Rectal smooth muscle tissue (tissue), 1 donor: ENCODE measurements at regions not wholly inside any gene's neighbourhood (a gene's known extent, or its start where the extent isn't known, plus 50 kb on each side); places are given as distances from the start of the nearest gene placed in this dataset.

ENCODE experiments used
- H3K27ac ChIP-seq: one replicate; pipeline ENCODE4 v1.7.0; 2013; ENCODE audit warnings: low read depth, low read length, inconsistent platforms
- H3K27me3 ChIP-seq: one replicate; pipeline ENCODE4 v1.7.0; 2013; ENCODE audit warnings: low read length; ENCODE audit not compliant: control insufficient read depth, insufficient read depth
- H3K36me3 ChIP-seq: one replicate; pipeline ENCODE4 v1.7.0; 2013; ENCODE audit warnings: low read length; ENCODE audit not compliant: control insufficient read depth, insufficient read depth
- H3K4me1 ChIP-seq: one replicate; pipeline ENCODE4 v1.7.0; 2013; ENCODE audit warnings: low read length; ENCODE audit not compliant: control insufficient read depth, insufficient read depth
- H3K4me3 ChIP-seq: one replicate; pipeline ENCODE4 v1.7.0; 2013; ENCODE audit warnings: low read length
- H3K9ac ChIP-seq: one replicate; pipeline ENCODE4 v1.7.0; 2013; ENCODE audit warnings: low read length

DNA sequence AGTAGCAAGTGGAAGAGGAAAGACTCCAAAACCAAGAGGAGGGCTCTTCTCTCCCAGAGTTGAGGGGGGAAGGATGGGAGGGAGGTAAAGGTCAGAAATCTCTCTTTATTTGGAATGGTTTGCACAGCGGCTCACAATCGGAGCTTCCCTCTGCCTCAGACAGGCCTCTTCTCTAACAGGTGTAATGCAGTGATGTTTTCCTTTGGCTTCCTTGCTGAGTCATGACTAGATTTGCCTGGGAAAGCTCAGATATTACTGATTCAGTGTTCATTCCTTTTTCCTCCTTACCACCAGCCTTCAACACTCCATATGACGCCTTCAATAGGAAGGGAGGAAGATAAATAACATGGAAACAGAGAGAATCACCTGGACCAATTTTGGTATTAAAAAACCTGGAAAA lies 136.6 kb downstream of the RNF152 start:
- Histone ChIP-seq H3K27ac (no peak overlapping the region), H3K4me3 (no peak overlapping the region), H3K4me1 (no peaks in the 10 kb centered on the region)

DNA sequence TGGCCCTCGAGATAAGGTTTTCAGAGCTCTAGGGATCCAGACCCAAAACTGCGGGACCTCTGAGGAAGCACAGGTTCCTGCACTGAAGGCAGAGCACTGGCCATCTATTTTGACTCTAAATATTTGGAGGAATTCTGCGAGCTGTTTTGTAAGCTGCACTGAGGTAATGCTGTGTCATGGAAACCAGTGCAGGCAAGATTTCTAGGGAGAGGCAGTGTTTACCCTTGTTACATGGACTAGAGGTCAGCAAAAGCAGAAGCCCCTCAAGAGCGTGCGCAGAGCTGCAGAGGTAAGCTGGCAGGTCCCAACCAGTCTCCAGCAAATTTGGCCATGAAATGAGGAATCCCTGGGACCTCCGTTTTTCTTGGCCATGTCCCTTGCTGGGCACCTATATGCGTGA lies 137.3 kb downstream of the RNF152 start:
- no peaks in the 10 kb centered on the region for H3K4me1 ChIP-seq
- no peak overlapping the region for H3K9ac ChIP-seq
- H3K27ac ChIP-seq = no peak overlapping the region

More for the DNA sequence above, 136.6 kb downstream of the RNF152 start:
- H3K27me3 ChIP-seq = no peaks in the 10 kb centered on the region
- H3K36me3 ChIP-seq = no peaks in the 10 kb centered on the region
- H3K9ac ChIP-seq = no peak overlapping the region

DNA sequence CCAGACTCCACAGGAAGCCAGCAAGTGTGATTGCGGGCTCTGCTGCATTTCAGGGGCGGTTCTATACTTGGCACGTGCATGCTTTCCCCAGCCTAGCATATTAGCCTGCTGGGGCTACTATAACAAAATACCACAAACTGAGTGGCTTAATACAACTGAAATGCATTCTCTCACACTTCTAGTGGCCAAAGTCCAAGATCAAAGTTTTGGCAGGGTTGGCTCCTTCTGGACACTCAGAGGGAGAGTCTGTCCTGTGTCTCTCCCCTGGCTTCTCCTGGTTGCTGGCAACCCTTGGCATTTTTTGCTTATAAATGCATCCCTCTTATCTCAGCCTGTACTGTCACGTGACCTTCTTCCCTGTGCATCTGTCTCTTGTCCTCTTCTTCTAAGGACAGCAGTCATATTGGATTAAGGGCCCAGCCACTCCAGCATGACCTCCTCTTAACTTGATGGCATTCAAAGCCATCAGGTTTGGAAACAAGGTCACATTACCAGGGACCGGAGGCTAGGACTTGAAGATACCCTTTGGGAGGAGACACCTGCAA lies 138.7 kb downstream of the RNF152 start:
- Histone ChIP-seq H3K36me3 (no peaks in the 10 kb centered on the region), H3K4me1 (no peaks in the 10 kb centered on the region), H3K4me3 (no peak overlapping the region), H3K27me3 (no peaks in the 10 kb centered on the region), H3K27ac (no peak overlapping the region), H3K9ac (no peak overlapping the region)

More for the DNA sequence above, 137.3 kb downstream of the RNF152 start:
- H3K36me3 ChIP-seq = no peaks in the 10 kb centered on the region
- H3K27me3 ChIP-seq = no peaks in the 10 kb centered on the region
- no peak overlapping the region for H3K4me3 ChIP-seq

DNA sequence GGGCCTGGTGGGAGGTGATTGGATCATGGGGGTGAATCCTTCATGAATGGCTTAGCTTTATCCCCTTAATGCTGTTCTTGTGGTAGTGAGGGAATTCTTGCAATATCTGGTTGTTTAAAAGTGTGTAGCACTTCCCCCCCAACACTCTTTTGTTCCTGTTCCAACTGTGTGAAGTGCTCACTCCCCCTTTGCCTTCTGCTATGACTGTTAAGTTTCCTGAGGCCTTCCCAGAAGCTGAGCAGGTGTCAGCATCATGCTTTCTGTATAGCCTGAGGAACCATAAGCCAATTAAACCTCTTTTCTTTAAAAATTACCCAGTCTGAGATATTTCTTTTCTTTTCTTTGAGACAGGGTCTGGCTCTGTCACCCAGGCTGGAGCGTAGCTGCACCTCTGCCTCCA lies 139.4 kb downstream of the RNF152 start:
- H3K36me3 ChIP-seq = no peaks in the 10 kb centered on the region
- H3K9ac ChIP-seq = no peak overlapping the region
- H3K27ac ChIP-seq = no peak overlapping the region
- no peaks in the 10 kb centered on the region for H3K27me3 ChIP-seq
- no peaks in the 10 kb centered on the region for H3K4me1 ChIP-seq
- no peak overlapping the region for H3K4me3 ChIP-seq

DNA sequence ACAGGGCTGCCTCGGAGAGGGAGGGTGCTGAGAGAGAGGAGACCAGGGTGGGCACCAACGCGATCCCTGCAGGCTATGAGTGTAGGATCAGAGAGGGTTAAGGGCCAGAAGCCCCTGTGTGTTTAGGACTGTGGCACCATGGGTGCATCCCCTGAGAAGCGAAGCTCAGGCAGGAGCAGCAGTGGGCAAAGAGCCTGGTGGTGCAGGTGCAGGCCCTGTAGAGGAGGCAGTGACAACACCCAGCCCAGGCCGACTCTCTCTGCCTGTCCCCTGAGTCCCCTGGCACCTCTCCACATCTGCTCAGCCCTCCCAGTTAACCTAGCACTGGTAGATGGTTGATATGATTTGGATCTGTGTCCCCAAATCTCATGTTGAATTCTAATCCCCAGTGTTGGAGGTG lies 139.8 kb downstream of the RNF152 start:
- Histone ChIP-seq H3K36me3 (no peaks in the 10 kb centered on the region), H3K27ac (no peak overlapping the region), H3K27me3 (no peaks in the 10 kb centered on the region), H3K4me1 (no peaks in the 10 kb centered on the region), H3K9ac (no peak overlapping the region), H3K4me3 (no peak overlapping the region)

DNA sequence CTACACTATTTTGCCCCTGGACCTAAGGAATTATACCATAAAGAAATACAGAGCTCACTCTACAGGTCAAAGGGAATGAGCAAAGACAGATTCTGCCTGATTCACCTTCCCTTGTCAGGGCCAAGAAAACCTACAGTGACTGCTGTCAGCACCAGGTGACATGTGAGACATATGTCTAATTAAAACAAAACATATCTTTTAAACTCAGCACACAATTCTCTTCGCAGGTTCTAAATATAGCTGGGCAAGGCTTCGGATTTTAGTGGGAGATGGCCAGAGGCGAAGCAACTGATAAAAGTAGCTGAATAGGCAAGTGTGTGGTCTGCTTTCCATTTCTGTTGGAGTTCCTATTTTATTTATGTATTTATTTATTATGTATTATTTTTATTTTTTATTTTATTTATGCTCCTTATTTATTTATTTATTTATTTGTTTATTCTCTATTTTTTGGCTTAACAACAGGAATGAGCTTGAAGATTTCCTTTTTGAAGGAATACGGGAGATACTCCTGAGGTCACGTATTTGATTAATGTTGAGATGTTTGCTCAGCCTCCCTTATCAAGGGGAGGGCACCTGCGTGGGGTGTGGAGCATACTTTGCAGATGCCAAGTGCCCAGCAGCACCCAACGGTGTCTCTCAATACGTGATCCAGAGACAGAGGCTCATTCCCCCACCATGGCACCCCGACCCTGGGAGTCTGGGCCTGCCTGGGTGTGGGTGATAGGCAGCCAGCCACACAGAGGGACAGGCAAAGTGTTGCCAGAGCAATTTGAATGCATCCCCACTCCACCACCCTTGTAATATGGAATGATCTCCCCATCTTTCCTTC lies 141.8 kb downstream of the RNF152 start:
- no peaks in the 10 kb centered on the region for H3K36me3 ChIP-seq
- no peak overlapping the region for H3K9ac ChIP-seq
- no peak overlapping the region for H3K4me3 ChIP-seq
- H3K27ac ChIP-seq = no peak overlapping the region
- no peaks in the 10 kb centered on the region for H3K4me1 ChIP-seq
- H3K27me3 ChIP-seq = no peaks in the 10 kb centered on the region

DNA sequence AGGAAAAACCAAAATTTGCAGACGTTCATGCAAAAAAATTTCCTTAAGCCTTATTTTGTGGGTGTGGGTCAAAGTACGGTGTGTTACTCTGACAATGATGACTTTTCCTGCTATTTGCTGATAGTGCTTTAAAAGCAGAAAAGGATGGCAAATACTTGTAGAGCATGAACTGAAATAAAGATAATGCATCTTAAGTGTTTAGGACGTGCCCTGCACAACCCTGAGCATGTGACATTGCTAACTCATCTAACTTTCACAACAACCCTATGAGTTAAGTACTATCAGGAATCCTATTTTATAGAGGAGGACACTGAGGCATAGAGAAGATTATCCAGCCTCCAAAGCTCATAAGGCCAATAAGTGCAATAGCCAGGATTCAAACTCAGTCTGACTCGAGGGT lies 143.3 kb downstream of the RNF152 start:
- no peak overlapping the region for H3K27ac ChIP-seq
- H3K4me1 ChIP-seq = no peaks in the 10 kb centered on the region

DNA sequence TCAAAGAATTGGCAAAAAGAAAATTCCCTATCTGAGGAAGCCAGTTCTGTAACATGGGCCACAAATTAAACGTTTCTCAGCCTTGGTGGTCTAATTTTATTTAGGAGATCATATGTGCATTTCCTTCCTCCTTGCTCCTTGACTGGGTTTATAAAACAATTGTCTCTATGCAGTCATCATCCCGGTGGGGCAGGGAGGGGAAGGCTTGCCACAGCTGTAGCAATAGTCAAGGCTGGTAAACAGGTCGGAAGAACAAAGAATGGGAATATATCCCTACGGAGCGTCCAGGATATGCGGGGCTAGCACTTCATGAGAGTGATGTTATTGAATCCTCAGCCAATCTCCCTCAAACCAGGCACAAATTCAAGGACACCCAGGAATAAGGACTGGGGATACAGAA lies 143.8 kb downstream of the RNF152 start:
- Histone ChIP-seq H3K9ac (no peak overlapping the region), H3K36me3 (no peaks in the 10 kb centered on the region), H3K4me1 (no peaks in the 10 kb centered on the region), H3K4me3 (no peak overlapping the region), H3K27ac (no peak overlapping the region), H3K27me3 (no peaks in the 10 kb centered on the region)

More for the DNA sequence above, 143.3 kb downstream of the RNF152 start:
- no peaks in the 10 kb centered on the region for H3K27me3 ChIP-seq
- H3K9ac ChIP-seq = no peak overlapping the region
- no peak overlapping the region for H3K4me3 ChIP-seq
- H3K36me3 ChIP-seq = no peaks in the 10 kb centered on the region

DNA sequence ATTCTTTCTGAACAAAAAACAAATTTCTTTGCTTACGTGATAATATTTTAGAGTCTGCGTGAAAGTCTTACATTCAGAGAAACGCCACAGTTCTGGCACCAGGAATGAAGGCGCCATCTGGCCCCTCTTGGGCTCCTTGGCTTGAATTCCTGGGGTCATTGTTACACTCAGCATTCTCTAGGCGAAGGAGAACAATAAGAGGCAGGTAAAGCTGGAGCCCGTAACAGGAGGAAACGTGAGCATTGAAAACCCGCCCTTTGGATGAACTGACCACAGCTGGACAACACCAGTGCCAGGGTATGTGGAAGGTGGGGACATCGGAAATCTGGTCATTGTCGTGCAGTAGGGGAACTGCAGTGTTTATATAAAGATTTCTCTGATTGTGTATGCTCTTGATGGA lies 144.8 kb downstream of the RNF152 start:
- no peaks in the 10 kb centered on the region for H3K4me1 ChIP-seq
- no peak overlapping the region for H3K27ac ChIP-seq
- H3K4me3 ChIP-seq = no peak overlapping the region
- H3K9ac ChIP-seq = no peak overlapping the region
- H3K27me3 ChIP-seq = no peaks in the 10 kb centered on the region
- no peaks in the 10 kb centered on the region for H3K36me3 ChIP-seq

DNA sequence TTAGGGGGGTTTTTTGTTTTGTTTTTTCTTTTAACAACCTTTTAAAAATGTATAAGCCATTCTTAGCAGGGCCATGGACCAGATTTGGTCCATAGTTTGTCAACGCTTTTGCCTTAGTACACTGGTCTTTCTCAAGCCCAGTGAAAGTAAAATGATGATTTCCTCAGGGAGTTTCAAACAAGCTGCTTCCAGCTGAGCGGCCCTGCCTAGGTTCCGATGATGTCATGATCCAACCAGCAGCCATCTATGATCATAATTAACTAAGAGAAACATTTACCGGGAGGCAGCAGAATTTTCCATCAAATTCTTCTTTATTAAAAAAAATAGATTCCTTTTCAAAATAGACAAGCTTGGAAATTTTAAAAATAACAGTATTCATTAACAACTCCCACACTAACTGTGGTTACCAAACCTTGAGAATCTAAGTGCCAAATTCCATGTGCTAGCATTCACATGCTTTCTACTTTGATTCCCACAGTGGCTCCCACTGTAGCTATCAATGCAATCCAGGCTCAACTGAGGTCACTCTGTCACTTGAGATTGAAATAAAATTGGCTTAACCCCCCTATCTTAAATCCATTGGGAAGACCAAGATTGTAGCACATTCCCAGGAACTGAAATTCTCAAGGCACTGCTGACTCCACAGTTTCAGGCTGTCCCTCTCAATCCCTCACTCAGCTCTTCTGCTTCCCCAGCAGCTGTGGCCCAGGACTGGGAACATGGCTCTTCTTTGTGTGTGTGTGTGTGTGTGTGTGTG lies 148.9 kb downstream of the RNF152 start:
- H3K9ac ChIP-seq = no peak overlapping the region
- no peaks in the 10 kb centered on the region for H3K36me3 ChIP-seq
- no peak overlapping the region for H3K4me3 ChIP-seq
- no peaks in the 10 kb centered on the region for H3K4me1 ChIP-seq
- no peak overlapping the region for H3K27ac ChIP-seq
- no peaks in the 10 kb centered on the region for H3K27me3 ChIP-seq

DNA sequence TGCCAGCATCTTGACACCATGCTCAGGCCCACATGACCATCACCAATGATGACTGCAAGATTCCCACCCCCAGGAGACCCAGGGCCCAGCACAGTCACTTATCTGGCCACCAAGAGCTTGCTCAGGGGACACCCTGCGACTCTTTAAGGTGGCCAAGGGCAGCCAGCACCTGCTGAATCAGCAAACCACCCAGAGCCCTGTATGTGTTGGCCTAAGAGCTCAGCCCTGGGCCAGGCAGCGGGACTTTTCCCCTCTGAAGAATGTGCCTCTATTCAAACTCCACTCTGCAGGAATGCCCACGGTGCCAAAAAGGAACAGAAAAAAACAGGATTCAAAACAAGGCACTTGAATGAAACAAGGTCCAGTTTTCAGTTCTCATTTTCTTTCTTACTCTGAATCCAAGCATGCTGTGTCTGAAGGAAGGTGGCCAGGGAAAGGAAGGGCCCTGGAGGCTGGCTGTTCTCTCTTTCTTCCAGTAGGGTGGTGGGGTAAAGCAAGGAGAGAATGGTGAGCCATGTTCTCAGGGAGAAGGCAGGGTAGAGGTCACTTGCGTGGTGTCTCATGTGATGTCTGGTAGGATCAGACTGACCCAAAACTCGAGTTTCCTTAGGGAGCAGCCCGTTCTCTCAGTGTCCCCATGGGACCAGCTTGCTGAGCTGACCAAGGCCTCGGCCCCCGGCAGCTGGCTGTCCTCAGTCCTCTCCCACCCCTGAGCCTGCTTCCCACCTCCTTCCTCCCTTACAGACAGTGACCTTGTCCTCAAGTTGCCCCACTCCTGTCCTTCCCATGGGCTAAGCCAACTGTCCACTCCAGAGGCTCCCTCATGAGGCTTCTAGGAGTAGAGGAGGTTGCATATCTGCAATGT lies 150.0 kb downstream of the RNF152 start:
- no peak overlapping the region for H3K27ac ChIP-seq
- no peaks in the 10 kb centered on the region for H3K4me1 ChIP-seq
- no peaks in the 10 kb centered on the region for H3K27me3 ChIP-seq
- no peaks in the 10 kb centered on the region for H3K36me3 ChIP-seq
- no peak overlapping the region for H3K4me3 ChIP-seq
- no peak overlapping the region for H3K9ac ChIP-seq

DNA sequence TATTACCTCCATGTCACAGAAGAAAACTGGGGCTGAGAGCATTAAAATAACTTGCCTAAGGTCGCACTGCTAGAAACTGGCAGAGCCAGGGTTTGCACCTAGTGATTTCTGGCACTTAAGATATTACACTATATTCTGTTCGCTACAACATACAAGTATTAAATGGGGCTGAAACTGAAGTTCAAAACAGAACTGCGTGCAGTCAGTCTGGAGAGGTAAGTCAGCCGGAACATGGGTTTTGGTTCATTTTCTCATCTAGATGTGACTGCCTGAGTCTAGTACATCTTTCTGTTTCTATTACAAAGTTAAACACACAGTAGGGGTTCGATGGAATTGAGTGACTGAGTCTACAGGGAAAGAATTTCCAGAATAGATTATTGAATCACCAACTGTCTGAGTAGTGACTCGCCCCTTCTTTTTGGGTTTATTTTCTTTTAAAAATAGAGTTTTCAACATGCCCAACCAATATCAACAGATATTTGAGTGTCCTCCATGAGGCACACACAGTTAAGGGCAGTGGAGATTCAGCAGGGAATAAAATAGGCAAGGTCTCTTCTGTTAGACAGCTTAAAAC lies 150.8 kb downstream of the RNF152 start:
- Histone ChIP-seq H3K9ac (no peak overlapping the region), H3K27ac (no peak overlapping the region), H3K27me3 (no peaks in the 10 kb centered on the region), H3K4me1 (no peaks in the 10 kb centered on the region), H3K4me3 (no peak overlapping the region), H3K36me3 (no peaks in the 10 kb centered on the region)
